Neural crest cell (in vitro differentiated cells): ENCODE measurements at regions not wholly inside any gene's neighbourhood (a gene's known extent, or its start where the extent isn't known, plus 50 kb on each side); places are given as distances from the start of the nearest gene placed in this dataset.

Experiments used
- DNase-seq: peaks from one replicate; pipeline ENCODE4 v3.0.0; 2021; ENCODE audit warnings: low read depth, mixed read lengths, low spot score
- H3K27ac Mint-ChIP-seq: one replicate; pipeline ENCODE4 v1.8.0; 2021; ENCODE audit warnings: mild to moderate bottlenecking, mixed read lengths; ENCODE audit not compliant: unreplicated experiment
- H3K27me3 Mint-ChIP-seq: 2 replicates; pipeline ENCODE4 v1.8.0; 2021; ENCODE audit warnings: low read depth, mild to moderate bottlenecking, mixed read lengths
- H3K36me3 Mint-ChIP-seq: 2 replicates; pipeline ENCODE4 v1.8.0; 2021; ENCODE audit warnings: low read depth, mild to moderate bottlenecking, mixed read lengths
- H3K4me1 Mint-ChIP-seq: 2 replicates; pipeline ENCODE4 v1.8.0; 2021; ENCODE audit warnings: mixed read lengths
- H3K4me3 Mint-ChIP-seq: one replicate; pipeline ENCODE4 v1.8.0; 2021; ENCODE audit warnings: mild to moderate bottlenecking, mixed read lengths
- H3K9me3 Mint-ChIP-seq: 2 replicates; pipeline ENCODE4 v1.8.0; 2021; ENCODE audit warnings: mixed read lengths
- TF ChIP-seq, protein P1 (sequence below): fragments of 200-600 bp; sonication (generic); conservative IDR thresholded peaks from 2 replicates; pipeline ENCODE4 v1.5.0; 2021; ENCODE audit warnings: antibody characterized with exemption, mild to moderate bottlenecking

GRCh38 chr3:117941015-117941414, 1093.6 kb downstream of the IGSF11 start:
- Mint-ChIP-seq H3K4me3 (no peak overlapping the region), H3K27me3 (no peaks in the 10 kb centered on the region), H3K27ac (no peak overlapping the region), H3K9me3 (peaks cover 8% of the 10 kb centered on the region), H3K36me3 (no peaks in the 10 kb centered on the region), H3K4me1 (peaks cover 8% of the 10 kb centered on the region)
- TF ChIP-seq, protein P1, sequence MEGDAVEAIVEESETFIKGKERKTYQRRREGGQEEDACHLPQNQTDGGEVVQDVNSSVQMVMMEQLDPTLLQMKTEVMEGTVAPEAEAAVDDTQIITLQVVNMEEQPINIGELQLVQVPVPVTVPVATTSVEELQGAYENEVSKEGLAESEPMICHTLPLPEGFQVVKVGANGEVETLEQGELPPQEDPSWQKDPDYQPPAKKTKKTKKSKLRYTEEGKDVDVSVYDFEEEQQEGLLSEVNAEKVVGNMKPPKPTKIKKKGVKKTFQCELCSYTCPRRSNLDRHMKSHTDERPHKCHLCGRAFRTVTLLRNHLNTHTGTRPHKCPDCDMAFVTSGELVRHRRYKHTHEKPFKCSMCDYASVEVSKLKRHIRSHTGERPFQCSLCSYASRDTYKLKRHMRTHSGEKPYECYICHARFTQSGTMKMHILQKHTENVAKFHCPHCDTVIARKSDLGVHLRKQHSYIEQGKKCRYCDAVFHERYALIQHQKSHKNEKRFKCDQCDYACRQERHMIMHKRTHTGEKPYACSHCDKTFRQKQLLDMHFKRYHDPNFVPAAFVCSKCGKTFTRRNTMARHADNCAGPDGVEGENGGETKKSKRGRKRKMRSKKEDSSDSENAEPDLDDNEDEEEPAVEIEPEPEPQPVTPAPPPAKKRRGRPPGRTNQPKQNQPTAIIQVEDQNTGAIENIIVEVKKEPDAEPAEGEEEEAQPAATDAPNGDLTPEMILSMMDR: no peak
- no peak for DNase-seq

GRCh38 chr3:117941756-117942155, 1092.9 kb downstream of the IGSF11 start:
- TF ChIP-seq, protein P1: no peak
- no peak overlapping the region for H3K27ac Mint-ChIP-seq
- H3K4me3 Mint-ChIP-seq: no peak overlapping the region
- no peaks in the 10 kb centered on the region for H3K27me3 Mint-ChIP-seq
- peaks cover 8% of the 10 kb centered on the region for H3K9me3 Mint-ChIP-seq
- no peaks in the 10 kb centered on the region for H3K36me3 Mint-ChIP-seq
- DNase-seq: no peak
- peaks cover 8% of the 10 kb centered on the region for H3K4me1 Mint-ChIP-seq

DNA sequence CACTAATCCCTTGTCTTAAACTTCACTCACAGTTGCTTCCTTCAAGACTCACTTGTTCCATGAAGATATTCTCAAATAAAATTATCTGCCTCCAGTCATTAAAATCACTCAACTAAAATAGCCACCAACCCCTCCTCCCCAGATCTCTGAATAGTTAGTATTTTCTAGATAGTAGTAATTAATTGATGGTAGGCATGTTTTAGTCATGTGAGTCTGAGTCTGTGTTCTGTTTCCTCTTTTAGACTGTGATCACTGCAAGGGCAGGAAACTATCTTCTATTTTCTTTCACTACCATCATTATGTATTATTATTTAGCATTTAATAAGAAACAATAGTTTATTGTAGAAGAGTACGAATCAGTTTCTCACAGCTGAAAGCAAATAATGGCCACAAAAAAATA, 1080.5 kb downstream of the IGSF11 start:
- H3K4me3 Mint-ChIP-seq: no peak overlapping the region
- H3K4me1 Mint-ChIP-seq: no peaks in the 10 kb centered on the region
- H3K36me3 Mint-ChIP-seq: no peaks in the 10 kb centered on the region
- no peak overlapping the region for H3K27ac Mint-ChIP-seq
- H3K27me3 Mint-ChIP-seq: no peaks in the 10 kb centered on the region
- no peak for DNase-seq
- H3K9me3 Mint-ChIP-seq: peaks cover 4% of the 10 kb centered on the region
- TF ChIP-seq, protein P1: no peak

DNA sequence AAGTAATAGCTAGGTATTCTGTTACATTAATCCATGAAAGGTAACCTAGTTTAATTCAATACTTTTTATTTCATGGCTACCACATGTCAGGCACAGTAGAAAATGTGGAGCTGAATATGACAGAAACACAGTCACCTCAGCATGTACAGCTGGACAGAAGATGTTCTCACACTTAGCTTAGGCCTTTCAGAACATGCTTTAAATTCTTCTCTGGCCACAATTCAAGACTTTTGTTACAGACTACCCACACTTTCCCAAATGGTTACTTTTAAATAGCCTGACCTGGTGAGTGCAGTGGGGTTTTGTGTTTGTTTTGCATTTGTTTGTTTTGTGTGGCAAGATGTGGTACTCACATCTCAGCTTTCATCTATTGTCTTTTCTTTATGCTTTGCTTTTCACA, 1079.5 kb downstream of the IGSF11 start:
- TF ChIP-seq, protein P1: no peak
- Mint-ChIP-seq H3K27ac (no peak overlapping the region), H3K4me3 (no peak overlapping the region), H3K9me3 (no peaks in the 10 kb centered on the region), H3K27me3 (no peaks in the 10 kb centered on the region), H3K36me3 (no peaks in the 10 kb centered on the region), H3K4me1 (no peaks in the 10 kb centered on the region)
- DNase-seq: no peak

- Mint-ChIP-seq H3K9me3 (no peaks in the 10 kb centered on the region), H3K4me3 (no peak overlapping the region), H3K27me3 (no peaks in the 10 kb centered on the region), H3K4me1 (no peaks in the 10 kb centered on the region), H3K27ac (no peak overlapping the region), H3K36me3 (no peaks in the 10 kb centered on the region)
- DNase-seq: no peak
- TF ChIP-seq, protein P1: no peak
Observed at GRCh38 chr3:117958027-117958426, 1076.6 kb downstream of the IGSF11 start.

DNA sequence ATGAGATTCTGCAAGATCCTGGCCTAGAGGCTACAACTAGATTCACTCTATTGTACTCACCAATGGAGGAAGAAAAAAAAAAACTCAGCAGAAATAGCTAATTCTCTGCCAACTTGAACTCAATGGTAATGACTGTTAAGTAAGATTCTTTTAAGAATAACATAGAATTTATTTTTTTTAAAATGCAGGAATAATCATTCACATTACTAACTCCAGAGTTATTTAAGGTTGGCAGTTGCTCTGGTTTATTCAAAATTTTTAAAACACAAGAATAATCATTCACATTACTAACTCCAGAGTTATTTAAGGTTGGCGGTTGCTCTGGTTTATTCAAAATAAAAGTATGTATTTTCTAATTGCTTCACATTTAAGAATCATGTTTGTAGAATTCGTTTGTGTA, 1071.9 kb downstream of the IGSF11 start:
- Mint-ChIP-seq H3K27me3 (no peaks in the 10 kb centered on the region), H3K36me3 (no peaks in the 10 kb centered on the region), H3K4me3 (no peak overlapping the region), H3K27ac (no peak overlapping the region), H3K4me1 (no peaks in the 10 kb centered on the region), H3K9me3 (no peaks in the 10 kb centered on the region)
- TF ChIP-seq, protein P1: no peak
- DNase-seq: no peak
